GM12864 (cell line): ENCODE measurements at regions not wholly inside any gene's neighbourhood (a gene's known extent, or its start where the extent isn't known, plus 50 kb on each side); places are given as distances from the start of the nearest gene placed in this dataset.

Source experiments
- DNase-seq: peaks from one replicate; pipeline ENCODE4 v3.0.0-alpha.2; 2011; ENCODE audit warnings: low read depth
- H3K4me3 ChIP-seq: 2 replicates; pipeline ENCODE4 v1.5.1; 2011; ENCODE audit warnings: mild to moderate bottlenecking, low read depth, low read length, control low read depth
- TF ChIP-seq, protein P1 (sequence below): IDR thresholded peaks from 2 replicates; pipeline ENCODE4 v1.5.1; 2011; ENCODE audit warnings: low read depth, mild to moderate bottlenecking, moderate library complexity, low read length, control low read depth, inconsistent platforms; ENCODE audit errors: missing control alignments

DNA sequence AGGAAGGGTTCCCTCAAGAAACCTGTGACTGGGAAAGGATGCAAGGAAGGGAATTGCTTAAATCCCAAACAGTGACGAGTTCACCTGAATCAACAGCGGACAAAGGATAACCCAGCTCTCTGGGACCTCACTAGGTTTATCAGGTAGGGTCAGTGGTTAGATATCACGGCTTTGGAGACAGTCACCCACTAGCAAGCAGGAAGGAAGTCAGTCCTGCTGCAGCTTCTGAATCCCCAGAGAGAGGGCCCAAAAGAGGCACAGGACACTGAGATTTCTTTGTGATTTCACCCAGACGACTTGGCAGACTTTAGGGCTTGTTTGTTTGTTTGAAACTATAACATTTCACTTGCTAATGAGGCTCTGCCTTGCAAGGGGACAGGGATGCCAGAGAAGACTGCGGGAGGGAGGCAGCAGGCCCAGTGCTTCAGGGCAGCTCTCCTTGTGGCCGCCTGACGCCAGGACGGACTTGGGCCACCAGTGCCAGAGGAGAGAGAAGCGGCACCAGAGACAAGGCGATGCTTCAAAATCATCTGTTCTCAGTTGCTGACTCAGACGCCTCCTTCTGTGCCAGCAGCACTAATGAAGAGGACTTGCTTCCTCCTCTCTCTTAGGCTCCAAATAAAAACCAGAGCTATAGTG lies 275.6 kb upstream of the SLC30A5 start:
- DNase-seq: no peak
- no peak overlapping the region for H3K4me3 ChIP-seq
- TF ChIP-seq, protein P1, sequence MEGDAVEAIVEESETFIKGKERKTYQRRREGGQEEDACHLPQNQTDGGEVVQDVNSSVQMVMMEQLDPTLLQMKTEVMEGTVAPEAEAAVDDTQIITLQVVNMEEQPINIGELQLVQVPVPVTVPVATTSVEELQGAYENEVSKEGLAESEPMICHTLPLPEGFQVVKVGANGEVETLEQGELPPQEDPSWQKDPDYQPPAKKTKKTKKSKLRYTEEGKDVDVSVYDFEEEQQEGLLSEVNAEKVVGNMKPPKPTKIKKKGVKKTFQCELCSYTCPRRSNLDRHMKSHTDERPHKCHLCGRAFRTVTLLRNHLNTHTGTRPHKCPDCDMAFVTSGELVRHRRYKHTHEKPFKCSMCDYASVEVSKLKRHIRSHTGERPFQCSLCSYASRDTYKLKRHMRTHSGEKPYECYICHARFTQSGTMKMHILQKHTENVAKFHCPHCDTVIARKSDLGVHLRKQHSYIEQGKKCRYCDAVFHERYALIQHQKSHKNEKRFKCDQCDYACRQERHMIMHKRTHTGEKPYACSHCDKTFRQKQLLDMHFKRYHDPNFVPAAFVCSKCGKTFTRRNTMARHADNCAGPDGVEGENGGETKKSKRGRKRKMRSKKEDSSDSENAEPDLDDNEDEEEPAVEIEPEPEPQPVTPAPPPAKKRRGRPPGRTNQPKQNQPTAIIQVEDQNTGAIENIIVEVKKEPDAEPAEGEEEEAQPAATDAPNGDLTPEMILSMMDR: no peak

DNA sequence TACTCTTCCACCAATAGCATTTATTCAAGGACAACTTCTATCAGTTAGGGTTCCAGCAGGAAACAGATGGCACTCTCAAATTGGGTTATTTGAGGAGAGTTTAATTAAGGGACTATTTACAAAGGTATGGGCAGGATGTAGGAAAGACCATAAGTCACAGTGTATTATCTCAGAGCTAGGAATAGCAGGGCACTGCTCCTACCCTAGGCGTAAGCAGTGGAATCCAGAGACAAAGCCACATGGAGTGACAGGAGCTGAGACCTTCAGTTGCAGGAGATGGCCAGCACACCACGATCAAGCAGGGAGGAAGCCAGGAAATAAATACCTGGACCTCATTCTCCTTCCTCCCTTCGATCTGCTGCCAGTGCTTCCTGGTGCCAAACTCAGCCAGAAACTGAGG lies 274.9 kb upstream of the SLC30A5 start:
- no peak for DNase-seq
- H3K4me3 ChIP-seq: no peak overlapping the region
- TF ChIP-seq, protein P1: no peak

DNA sequence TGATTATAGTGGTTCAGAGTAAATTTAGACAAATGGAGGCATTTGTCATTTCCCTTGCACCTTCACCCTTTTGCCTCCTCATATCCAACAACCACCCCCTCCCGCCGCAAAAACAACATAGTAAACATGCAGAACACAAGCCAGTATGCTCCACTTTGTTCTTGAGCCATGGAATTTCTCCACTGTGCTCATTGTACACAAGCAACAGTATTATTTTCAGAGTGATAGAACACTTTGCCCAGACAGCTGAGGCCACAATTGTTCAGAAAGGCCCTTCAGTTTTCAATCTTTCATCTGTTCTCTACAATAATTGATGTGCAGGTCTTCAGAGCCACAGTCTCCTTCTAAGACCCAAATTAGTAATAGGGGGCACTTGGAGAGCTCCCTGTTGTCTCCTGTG lies 272.8 kb upstream of the SLC30A5 start:
- TF ChIP-seq, protein P1: no peak
- H3K4me3 ChIP-seq: no peak overlapping the region
- no peak for DNase-seq

DNA sequence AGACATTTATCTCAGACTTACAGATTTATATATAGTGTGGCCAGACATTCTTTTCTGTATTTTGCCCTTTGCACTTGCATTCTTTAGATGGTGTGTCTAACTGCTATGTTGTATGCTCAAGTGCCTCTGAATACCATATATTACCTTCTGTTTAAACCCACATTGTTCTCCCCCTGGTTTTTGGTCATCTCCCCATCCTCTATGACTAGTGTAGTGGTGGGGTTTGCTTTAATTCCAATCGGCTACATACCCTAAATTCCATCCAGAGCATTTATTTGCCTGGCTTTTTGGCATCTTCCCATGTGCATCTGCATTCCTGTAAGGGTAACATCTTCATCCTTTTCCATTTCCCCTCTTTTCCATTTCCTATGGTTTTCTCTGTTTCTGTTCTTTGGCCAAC lies 271.0 kb upstream of the SLC30A5 start:
- TF ChIP-seq, protein P1: no peak
- DNase-seq: no peak
- no peak overlapping the region for H3K4me3 ChIP-seq

DNA sequence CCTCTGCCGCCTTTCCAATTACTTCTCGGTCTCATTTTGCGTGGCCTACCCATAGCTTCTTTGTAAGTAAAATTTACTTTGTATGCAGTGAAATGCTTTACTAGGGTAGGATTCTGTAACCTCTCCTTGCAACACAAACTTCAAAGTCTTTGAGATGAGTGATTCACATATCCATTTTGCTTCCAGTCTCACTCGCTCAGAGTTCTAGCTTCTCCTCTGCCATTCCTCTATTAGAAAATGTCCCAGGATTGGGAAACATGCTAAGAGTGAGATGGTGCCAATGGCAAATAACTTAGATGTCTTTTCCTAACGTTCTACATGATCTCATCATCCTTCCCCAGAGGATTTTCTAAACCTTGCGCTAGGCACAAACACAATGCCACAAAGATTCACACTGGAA lies 270.5 kb upstream of the SLC30A5 start:
- H3K4me3 ChIP-seq: no peak overlapping the region
- DNase-seq: no peak
- TF ChIP-seq, protein P1: no peak

DNA sequence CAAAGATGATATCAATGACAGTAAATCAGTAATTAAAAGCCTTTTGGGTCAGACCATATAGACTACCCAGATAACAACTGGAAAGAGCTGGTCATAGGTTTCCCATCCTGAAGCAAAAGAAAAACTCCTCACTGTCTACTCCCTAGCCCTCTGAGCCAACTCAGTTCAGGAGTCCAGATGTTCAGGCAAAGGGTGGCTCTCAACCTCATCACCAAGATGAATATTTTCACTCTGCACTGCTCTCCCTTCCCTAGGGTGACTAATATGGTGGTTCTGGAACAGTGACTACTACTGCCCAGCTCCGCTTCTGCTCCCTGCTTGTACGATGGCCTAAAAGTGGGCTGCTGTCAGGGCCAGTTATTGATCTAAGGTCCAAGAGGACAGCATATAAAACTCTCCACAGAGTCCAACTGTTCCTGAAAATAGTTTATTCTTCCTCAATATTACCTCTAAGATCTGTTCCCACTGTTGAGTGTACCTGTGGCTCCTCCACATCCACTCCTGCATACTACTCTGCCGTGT lies 263.4 kb upstream of the SLC30A5 start:
- no peak for DNase-seq
- TF ChIP-seq, protein P1: no peak
- no peak overlapping the region for H3K4me3 ChIP-seq

DNA sequence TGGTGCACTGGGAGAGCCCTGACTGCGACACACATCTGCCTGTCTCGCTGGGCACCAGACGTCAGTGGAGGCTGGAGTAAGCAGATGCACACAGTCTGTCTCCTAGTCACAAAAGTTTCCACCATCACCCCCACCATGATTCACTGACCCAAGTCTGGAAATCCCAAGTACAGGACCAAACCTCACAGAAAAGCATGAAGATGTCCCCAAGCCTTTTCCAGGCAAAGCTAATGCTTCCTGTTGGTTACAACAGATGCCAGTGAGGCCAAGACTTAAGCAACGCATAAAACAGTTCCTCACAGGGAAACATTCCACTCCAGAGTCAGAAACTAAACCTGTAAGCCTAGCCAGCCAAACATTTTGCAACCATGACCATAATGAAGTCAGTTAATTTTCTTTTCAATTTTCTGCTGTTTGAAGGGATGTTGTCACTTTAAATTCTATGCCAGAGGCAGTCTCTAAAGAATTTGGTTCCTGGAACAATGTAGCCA lies 259.3 kb upstream of the SLC30A5 start:
- no peak for DNase-seq

More for the DNA sequence above, 259.3 kb upstream of the SLC30A5 start:
- TF ChIP-seq, protein P1: no peak
- no peak overlapping the region for H3K4me3 ChIP-seq
